ENCODE measurements at regions not wholly inside any gene's neighbourhood (a gene's known extent, or its start where the extent isn't known, plus 50 kb on each side); places are given as distances from the start of the nearest gene placed in this dataset.

- Histone ChIP-seq H3K4me1 (ENCODE audit: insufficient read depth, low read length) (no peaks in the 10 kb centered on the region), H3K9ac (ENCODE audit: low read depth, low read length) (no peak overlapping the region), H3K9me3 (ENCODE audit: control insufficient read depth, insufficient read depth, low read length) (no peaks in the 10 kb centered on the region), H3K36me3 (ENCODE audit: insufficient read depth, low read length) (no peaks in the 10 kb centered on the region)
Measured at GRCh38 chr17:71681427-71682173, 439.2 kb upstream of the SOX9 start.

GRCh38 chr17:71682174-71682494 is 438.7 kb upstream of the SOX9 start:
- Histone ChIP-seq H3K36me3 (ENCODE audit: insufficient read depth, low read length) (no peaks in the 10 kb centered on the region), H3K4me1 (ENCODE audit: insufficient read depth, low read length) (no peaks in the 10 kb centered on the region)

GRCh38 chr17:71689782-71690181 is 431.0 kb upstream of the SOX9 start:
- H3K4me1 ChIP-seq (ENCODE audit: insufficient read depth, low read length) = no peaks in the 10 kb centered on the region
- no peaks in the 10 kb centered on the region for H3K36me3 ChIP-seq (ENCODE audit: insufficient read depth, low read length)
- no peak overlapping the region for H3K9ac ChIP-seq (ENCODE audit: low read depth, low read length)
- H3K9me3 ChIP-seq (ENCODE audit: control insufficient read depth, insufficient read depth, low read length) = no peaks in the 10 kb centered on the region

More at GRCh38 chr17:71682174-71682494, 438.7 kb upstream of the SOX9 start:
- no peaks in the 10 kb centered on the region for H3K9me3 ChIP-seq (ENCODE audit: control insufficient read depth, insufficient read depth, low read length)
- H3K9ac ChIP-seq (ENCODE audit: low read depth, low read length) = no peak overlapping the region

GRCh38 chr17:71699907-71700306 is 420.9 kb upstream of the SOX9 start:
- no peak overlapping the region for H3K9ac ChIP-seq (ENCODE audit: low read depth, low read length)
- no peaks in the 10 kb centered on the region for H3K36me3 ChIP-seq (ENCODE audit: insufficient read depth, low read length)
- no peaks in the 10 kb centered on the region for H3K4me1 ChIP-seq (ENCODE audit: insufficient read depth, low read length)
- H3K9me3 ChIP-seq (ENCODE audit: control insufficient read depth, insufficient read depth, low read length) = no peaks in the 10 kb centered on the region

- H3K36me3 ChIP-seq (ENCODE audit: insufficient read depth, low read length) = no peaks in the 10 kb centered on the region
Measured at GRCh38 chr17:71703701-71704100, 417.1 kb upstream of the SOX9 start.

GRCh38 chr17:71709271-71709890 is 411.4 kb upstream of the SOX9 start:
- Histone ChIP-seq H3K9me3 (ENCODE audit: control insufficient read depth, insufficient read depth, low read length) (no peaks in the 10 kb centered on the region), H3K4me1 (ENCODE audit: insufficient read depth, low read length) (peaks cover 5% of the 10 kb centered on the region; the same call in 1 of the 2 replicates), H3K36me3 (ENCODE audit: insufficient read depth, low read length) (no peaks in the 10 kb centered on the region), H3K9ac (ENCODE audit: low read depth, low read length) (no peak overlapping the region)

More at GRCh38 chr17:71703701-71704100, 417.1 kb upstream of the SOX9 start:
- Histone ChIP-seq H3K9ac (ENCODE audit: low read depth, low read length) (no peak overlapping the region), H3K9me3 (ENCODE audit: control insufficient read depth, insufficient read depth, low read length) (no peaks in the 10 kb centered on the region), H3K4me1 (ENCODE audit: insufficient read depth, low read length) (no peaks in the 10 kb centered on the region)

GRCh38 chr17:71709946-71710345 is 410.9 kb upstream of the SOX9 start:
- Histone ChIP-seq H3K9me3 (ENCODE audit: control insufficient read depth, insufficient read depth, low read length) (no peaks in the 10 kb centered on the region), H3K9ac (ENCODE audit: low read depth, low read length) (no peak overlapping the region), H3K36me3 (ENCODE audit: insufficient read depth, low read length) (no peaks in the 10 kb centered on the region), H3K4me1 (ENCODE audit: insufficient read depth, low read length) (peaks cover 5% of the 10 kb centered on the region; the same call in 1 of the 2 replicates)

GRCh38 chr17:71710816-71711215 is 410.0 kb upstream of the SOX9 start:
- Histone ChIP-seq H3K9ac (ENCODE audit: low read depth, low read length) (no peak overlapping the region), H3K36me3 (ENCODE audit: insufficient read depth, low read length) (no peaks in the 10 kb centered on the region), H3K4me1 (ENCODE audit: insufficient read depth, low read length) (peaks cover 5% of the 10 kb centered on the region; the same call in 1 of the 2 replicates), H3K9me3 (ENCODE audit: control insufficient read depth, insufficient read depth, low read length) (no peaks in the 10 kb centered on the region)

- peaks cover 5% of the 10 kb centered on the region; the same call in 1 of the 2 replicates for H3K4me1 ChIP-seq (ENCODE audit: insufficient read depth, low read length)
- H3K9me3 ChIP-seq (ENCODE audit: control insufficient read depth, insufficient read depth, low read length) = no peaks in the 10 kb centered on the region
- no peaks in the 10 kb centered on the region for H3K36me3 ChIP-seq (ENCODE audit: insufficient read depth, low read length)
Measured at GRCh38 chr17:71713846-71714245, 407.0 kb upstream of the SOX9 start.

GRCh38 chr17:71724339-71724738 is 396.5 kb upstream of the SOX9 start:
- Histone ChIP-seq H3K9me3 (ENCODE audit: control insufficient read depth, insufficient read depth, low read length) (no peaks in the 10 kb centered on the region), H3K4me1 (ENCODE audit: insufficient read depth, low read length) (no peaks in the 10 kb centered on the region), H3K9ac (ENCODE audit: low read depth, low read length) (no peak overlapping the region), H3K36me3 (ENCODE audit: insufficient read depth, low read length) (no peaks in the 10 kb centered on the region)

More at GRCh38 chr17:71713846-71714245, 407.0 kb upstream of the SOX9 start:
- H3K9ac ChIP-seq (ENCODE audit: low read depth, low read length) = no peak overlapping the region

GRCh38 chr17:71725811-71726210 is 395.0 kb upstream of the SOX9 start:
- H3K4me1 ChIP-seq (ENCODE audit: insufficient read depth, low read length) = no peaks in the 10 kb centered on the region
- H3K9ac ChIP-seq (ENCODE audit: low read depth, low read length) = no peak overlapping the region

GRCh38 chr17:71726341-71726740 is 394.5 kb upstream of the SOX9 start:
- no peak overlapping the region for H3K9ac ChIP-seq (ENCODE audit: low read depth, low read length)
- no peaks in the 10 kb centered on the region for H3K36me3 ChIP-seq (ENCODE audit: insufficient read depth, low read length)
- no peaks in the 10 kb centered on the region for H3K9me3 ChIP-seq (ENCODE audit: control insufficient read depth, insufficient read depth, low read length)
- H3K4me1 ChIP-seq (ENCODE audit: insufficient read depth, low read length) = no peaks in the 10 kb centered on the region

More at GRCh38 chr17:71725811-71726210, 395.0 kb upstream of the SOX9 start:
- Histone ChIP-seq H3K9me3 (ENCODE audit: control insufficient read depth, insufficient read depth, low read length) (no peaks in the 10 kb centered on the region), H3K36me3 (ENCODE audit: insufficient read depth, low read length) (no peaks in the 10 kb centered on the region)

- no peaks in the 10 kb centered on the region for H3K4me1 ChIP-seq (ENCODE audit: insufficient read depth, low read length)
- no peaks in the 10 kb centered on the region for H3K36me3 ChIP-seq (ENCODE audit: insufficient read depth, low read length)
- no peak overlapping the region for H3K9ac ChIP-seq (ENCODE audit: low read depth, low read length)
- H3K9me3 ChIP-seq (ENCODE audit: control insufficient read depth, insufficient read depth, low read length) = no peaks in the 10 kb centered on the region
Measured at GRCh38 chr17:71727292-71727691, 393.5 kb upstream of the SOX9 start.

GRCh38 chr17:71727723-71728122 is 393.1 kb upstream of the SOX9 start:
- no peaks in the 10 kb centered on the region for H3K4me1 ChIP-seq (ENCODE audit: insufficient read depth, low read length)
- no peaks in the 10 kb centered on the region for H3K9me3 ChIP-seq (ENCODE audit: control insufficient read depth, insufficient read depth, low read length)
- no peaks in the 10 kb centered on the region for H3K36me3 ChIP-seq (ENCODE audit: insufficient read depth, low read length)
- H3K9ac ChIP-seq (ENCODE audit: low read depth, low read length) = no peak overlapping the region

GRCh38 chr17:71730871-71731270 is 389.9 kb upstream of the SOX9 start:
- Histone ChIP-seq H3K4me1 (ENCODE audit: insufficient read depth, low read length) (no peaks in the 10 kb centered on the region), H3K36me3 (ENCODE audit: insufficient read depth, low read length) (no peaks in the 10 kb centered on the region)

More at GRCh38 chr17:71730871-71731270, 389.9 kb upstream of the SOX9 start:
- H3K9ac ChIP-seq (ENCODE audit: low read depth, low read length) = no peak overlapping the region
- no peaks in the 10 kb centered on the region for H3K9me3 ChIP-seq (ENCODE audit: control insufficient read depth, insufficient read depth, low read length)

Data from ES-I3 (cell line).